ENCODE measurements at regions not wholly inside any gene's neighbourhood (a gene's known extent, or its start where the extent isn't known, plus 50 kb on each side); places are given as distances from the start of the nearest gene placed in this dataset.

DNA sequence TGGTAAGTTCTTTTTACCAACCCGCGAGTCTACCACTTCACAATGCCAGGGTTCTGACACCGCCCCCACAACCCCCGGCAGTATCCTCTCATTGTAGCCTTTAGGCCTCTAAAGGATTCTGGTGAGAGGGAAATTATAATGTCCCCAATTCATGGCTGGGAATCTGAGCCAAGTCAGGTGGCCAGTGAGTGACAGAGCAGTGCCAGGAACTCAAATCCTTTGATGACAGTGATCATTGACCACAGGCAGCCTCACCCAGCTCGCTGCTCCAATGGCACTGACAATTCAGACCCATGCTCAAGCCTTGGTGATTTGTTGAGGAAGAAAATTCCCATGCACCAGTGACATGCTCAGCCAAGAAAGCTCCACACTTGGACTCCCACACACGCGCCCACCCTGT lies 63.4 kb upstream of the CSF1 start:
- no peaks in the 10 kb centered on the region for H3K27me3 ChIP-seq
- no peaks in the 10 kb centered on the region for H3K9me3 ChIP-seq
- H3K27ac ChIP-seq: no peak overlapping the region
- H3K36me3 ChIP-seq: no peaks in the 10 kb centered on the region
- DNase-seq (no peak), ATAC-seq (no peak)
- in situ Hi-C loops (cut with MboI; ENCODE audit: low sequenced_read_pairs in 4 of 4) (no loop called here), intact Hi-C loops (cut with DNase I; ENCODE audit: low total_unique reads) (no loop called here)
- H3K4me1 ChIP-seq: no peaks in the 10 kb centered on the region
- TF ChIP-seq POLR2A (IDR thresholded peaks at IDR 0.05): no peak
- TF ChIP-seq CTCF (IDR thresholded peaks at IDR 0.05 in 4 of 5, conservative IDR thresholded peaks at IDR 0.05 in 1 of 5): no peak
- no peak overlapping the region for H3K4me3 ChIP-seq

- in situ Hi-C loops (cut with MboI; ENCODE audit: low sequenced_read_pairs in 4 of 4): no loop called here
- Histone ChIP-seq H3K36me3 (no peaks in the 10 kb centered on the region), H3K9me3 (no peaks in the 10 kb centered on the region), H3K4me1 (no peaks in the 10 kb centered on the region), H3K27me3 (no peaks in the 10 kb centered on the region), H3K4me3 (no peak overlapping the region), H3K27ac (no peak overlapping the region)
- no peak for ATAC-seq
- no peak for DNase-seq
- TF ChIP-seq POLR2A (IDR thresholded peaks at IDR 0.05) (no peak), CTCF (IDR thresholded peaks at IDR 0.05 in 4 of 5, conservative IDR thresholded peaks at IDR 0.05 in 1 of 5) (no peak)
- intact Hi-C loops (cut with DNase I; ENCODE audit: low total_unique reads): no loop called here
Measured at GRCh38 chr1:109846846-109847245, 63.8 kb upstream of the CSF1 start.

GRCh38 chr1:109846162-109846561 lies 64.5 kb upstream of the CSF1 start:
- Histone ChIP-seq H3K27ac (no peak overlapping the region), H3K9me3 (no peaks in the 10 kb centered on the region), H3K4me3 (no peak overlapping the region), H3K36me3 (no peaks in the 10 kb centered on the region), H3K27me3 (no peaks in the 10 kb centered on the region), H3K4me1 (no peaks in the 10 kb centered on the region)
- intact Hi-C loops (cut with DNase I; ENCODE audit: low total_unique reads): no loop called here
- DNase-seq: no peak
- ATAC-seq: no peak
- TF ChIP-seq CTCF (IDR thresholded peaks at IDR 0.05 in 4 of 5, conservative IDR thresholded peaks at IDR 0.05 in 1 of 5) (no peak), POLR2A (IDR thresholded peaks at IDR 0.05) (no peak)
- in situ Hi-C loops (cut with MboI; ENCODE audit: low sequenced_read_pairs in 4 of 4): no loop called here

DNA sequence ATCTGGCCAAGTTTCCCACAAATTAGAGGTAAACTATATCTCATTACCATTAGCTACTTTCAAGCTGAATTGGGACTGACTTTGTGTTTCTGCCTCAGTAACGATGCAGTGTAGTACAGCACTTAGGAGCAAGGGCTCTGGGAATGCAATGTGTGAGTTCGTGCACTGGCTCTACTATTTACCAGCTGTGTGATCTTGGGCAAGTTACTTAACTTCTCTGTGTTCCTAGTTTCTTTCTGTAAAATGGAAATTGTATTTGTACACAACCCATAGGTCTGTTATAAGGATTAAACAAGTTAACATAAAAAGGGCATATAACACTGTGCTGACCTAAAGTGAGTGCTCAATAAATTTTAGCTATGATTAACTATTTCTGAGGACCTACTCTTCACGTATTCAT lies 65.0 kb upstream of the CSF1 start:
- no peaks in the 10 kb centered on the region for H3K36me3 ChIP-seq
- no peaks in the 10 kb centered on the region for H3K27me3 ChIP-seq
- TF ChIP-seq POLR2A (IDR thresholded peaks at IDR 0.05): no peak
- TF ChIP-seq CTCF (IDR thresholded peaks at IDR 0.05 in 4 of 5, conservative IDR thresholded peaks at IDR 0.05 in 1 of 5): no peak
- no peak for DNase-seq
- intact Hi-C loops (cut with DNase I; ENCODE audit: low total_unique reads): no loop called here
- no peak overlapping the region for H3K4me3 ChIP-seq
- H3K27ac ChIP-seq: no peak overlapping the region
- no peak for ATAC-seq
- in situ Hi-C loops (cut with MboI; ENCODE audit: low sequenced_read_pairs in 4 of 4): no loop called here
- H3K4me1 ChIP-seq: no peaks in the 10 kb centered on the region
- H3K9me3 ChIP-seq: no peaks in the 10 kb centered on the region

DNA sequence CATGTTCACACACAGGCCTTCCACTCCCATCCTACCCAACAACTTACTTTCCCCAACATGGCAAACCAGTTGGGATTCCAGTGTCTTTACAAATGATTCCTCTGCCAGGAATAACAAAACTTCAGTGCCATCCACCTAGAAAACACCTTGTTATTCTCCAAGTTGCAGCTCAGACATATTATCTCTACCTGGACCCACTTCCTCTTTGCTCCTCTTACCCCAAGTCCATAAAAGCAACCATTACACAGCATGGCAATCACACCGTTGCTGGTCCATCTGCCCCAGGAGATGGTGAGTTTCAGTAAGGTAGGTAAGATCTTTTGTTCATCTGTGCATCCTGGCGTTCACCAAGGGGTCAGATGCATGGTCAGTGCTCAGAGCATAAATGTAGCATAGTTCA lies 66.0 kb upstream of the CSF1 start:
- no peaks in the 10 kb centered on the region for H3K9me3 ChIP-seq
- H3K36me3 ChIP-seq: no peaks in the 10 kb centered on the region
- DNase-seq: no peak
- no peaks in the 10 kb centered on the region for H3K4me1 ChIP-seq
- no peak for TF ChIP-seq CTCF (IDR thresholded peaks at IDR 0.05 in 4 of 5, conservative IDR thresholded peaks at IDR 0.05 in 1 of 5)
- no peak for TF ChIP-seq POLR2A (IDR thresholded peaks at IDR 0.05)
- no peak overlapping the region for H3K4me3 ChIP-seq
- in situ Hi-C loops (cut with MboI; ENCODE audit: low sequenced_read_pairs in 4 of 4): no loop called here
- ATAC-seq: no peak
- H3K27ac ChIP-seq: no peak overlapping the region
- H3K27me3 ChIP-seq: no peaks in the 10 kb centered on the region
- intact Hi-C loops (cut with DNase I; ENCODE audit: low total_unique reads): no loop called here
